GM19395 (cell line): ENCODE measurements at regions not wholly inside any gene's neighbourhood (a gene's known extent, or its start where the extent isn't known, plus 50 kb on each side); places are given as distances from the start of the nearest gene placed in this dataset.
"Not testable (repeated sequence)": the region's sequence is repeated elsewhere in the genome, so short reads cannot be mapped to it uniquely, and the experiment has no call there.

Experiments used
- ATAC-seq: cut with Tn5 transposase; IDR thresholded peaks from one replicate; pipeline ENCODE4 v1.9.1; 2021; ENCODE audit warnings: mild to moderate bottlenecking, moderate library complexity; ENCODE audit not compliant: unreplicated experiment

DNA sequence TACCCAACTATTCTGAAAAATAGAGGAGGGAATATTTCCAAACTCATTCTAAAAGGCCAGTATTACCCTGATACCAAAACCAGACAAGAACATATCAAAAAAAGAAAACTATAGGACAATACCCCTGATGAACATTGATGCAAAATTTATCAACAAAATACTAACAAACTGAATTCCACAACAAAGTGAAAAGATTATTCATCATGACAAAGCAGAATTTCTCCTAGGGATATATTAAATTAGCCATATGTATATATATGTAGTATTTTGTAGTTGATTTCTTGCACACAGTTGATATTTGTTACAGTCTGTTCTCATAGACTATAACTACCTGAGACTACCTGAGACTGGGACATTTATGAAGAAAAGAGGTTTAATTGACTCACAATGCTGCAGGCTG, 495.0 kb upstream of the SPRY2 start:
- no peak for ATAC-seq

DNA sequence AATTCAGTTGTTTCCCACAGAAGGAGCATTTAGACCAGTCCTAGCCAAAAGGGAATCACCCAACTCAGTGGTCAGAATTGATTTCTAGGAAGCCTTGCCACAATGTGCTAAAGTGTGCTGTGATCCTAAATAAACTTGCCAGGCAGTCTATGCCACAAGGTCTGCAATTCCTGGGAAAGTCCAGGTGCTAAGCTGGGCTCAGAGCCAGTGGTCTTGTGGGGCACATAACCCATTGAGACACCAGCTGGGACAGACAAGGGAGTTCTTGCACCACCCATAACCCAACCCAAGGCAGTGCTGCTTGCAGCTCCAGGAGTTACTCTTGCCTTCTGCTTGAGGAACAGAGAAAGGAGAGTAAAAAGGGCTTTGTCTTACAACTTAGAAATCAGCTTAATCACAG, 489.5 kb upstream of the SPRY2 start:
- ATAC-seq = no peak

DNA sequence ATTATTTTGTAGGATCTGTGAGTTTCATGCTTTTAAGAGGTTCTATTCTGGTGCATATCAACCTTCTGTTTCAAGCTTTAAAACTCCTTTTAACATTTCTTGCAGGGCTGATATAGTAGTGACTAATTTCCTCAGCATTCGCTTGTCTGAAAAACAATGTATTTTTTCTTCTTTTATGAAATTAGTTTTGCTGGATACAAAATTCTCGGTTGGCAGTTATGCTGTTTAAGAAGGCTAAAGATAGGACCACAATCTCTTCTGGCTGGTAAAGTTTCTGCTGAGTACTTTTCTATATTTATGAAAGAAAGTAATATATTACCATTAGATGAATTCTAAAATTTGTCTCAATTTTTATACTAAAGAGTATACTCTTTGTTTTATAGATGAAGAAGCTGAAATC, 487.8 kb upstream of the SPRY2 start:
- ATAC-seq = no peak

DNA sequence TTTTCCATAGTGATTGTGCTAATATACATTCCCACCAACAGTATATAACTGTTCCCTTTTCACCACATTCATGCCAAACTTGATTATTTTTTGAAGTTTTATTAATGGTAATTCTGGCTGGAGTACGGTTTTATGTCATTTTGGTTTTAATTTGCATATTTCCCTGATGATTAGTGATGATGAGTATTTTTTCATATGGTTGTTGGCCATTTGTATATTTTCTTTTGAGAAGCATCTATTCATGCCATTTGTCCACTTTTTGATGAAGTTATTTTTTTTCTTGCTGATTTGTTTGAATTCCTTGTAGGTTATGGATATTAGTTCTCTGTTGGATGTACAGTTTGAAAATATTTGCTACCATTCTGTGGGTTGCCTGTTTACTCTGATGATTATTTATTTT, 484.4 kb upstream of the SPRY2 start:
- ATAC-seq = no peak

DNA sequence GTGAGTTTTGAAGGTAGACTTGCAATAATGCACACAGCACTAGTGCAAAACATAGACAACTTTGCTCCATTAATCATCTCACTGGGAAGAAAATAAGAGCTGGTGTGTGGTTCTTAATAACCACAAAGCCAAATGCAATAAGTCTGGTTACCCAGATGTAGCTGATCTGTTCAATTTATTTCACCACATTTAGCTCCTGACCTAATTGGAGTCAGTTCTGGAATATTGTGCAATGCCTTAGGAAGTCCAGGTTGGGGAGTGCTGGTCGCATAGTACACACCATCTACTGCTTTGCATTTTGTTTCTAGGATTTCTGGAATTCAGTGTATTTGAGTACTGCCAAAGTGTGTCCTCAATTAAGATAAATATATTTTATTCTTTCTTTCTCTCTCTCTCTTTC, 483.3 kb upstream of the SPRY2 start:
- ATAC-seq = no peak

DNA sequence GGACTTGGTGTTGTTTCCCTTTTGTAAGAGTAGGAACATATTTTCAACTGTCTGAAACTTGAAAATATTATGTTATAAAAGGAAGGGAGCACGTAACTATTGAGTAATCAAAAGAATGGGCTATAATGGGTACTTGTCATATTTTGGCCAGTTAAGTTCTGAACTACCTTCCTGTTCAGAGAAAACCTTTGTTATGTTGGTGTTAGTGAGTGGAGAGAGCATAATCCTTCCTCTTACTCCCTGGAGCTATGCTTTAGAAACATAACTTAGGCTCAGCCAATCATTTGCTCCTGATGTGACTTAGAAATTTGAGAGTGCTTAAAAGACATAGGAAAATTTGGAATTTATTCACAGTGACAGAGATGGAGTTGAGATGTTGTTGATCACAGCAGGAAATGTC, 482.5 kb upstream of the SPRY2 start:
- ATAC-seq = no peak

DNA sequence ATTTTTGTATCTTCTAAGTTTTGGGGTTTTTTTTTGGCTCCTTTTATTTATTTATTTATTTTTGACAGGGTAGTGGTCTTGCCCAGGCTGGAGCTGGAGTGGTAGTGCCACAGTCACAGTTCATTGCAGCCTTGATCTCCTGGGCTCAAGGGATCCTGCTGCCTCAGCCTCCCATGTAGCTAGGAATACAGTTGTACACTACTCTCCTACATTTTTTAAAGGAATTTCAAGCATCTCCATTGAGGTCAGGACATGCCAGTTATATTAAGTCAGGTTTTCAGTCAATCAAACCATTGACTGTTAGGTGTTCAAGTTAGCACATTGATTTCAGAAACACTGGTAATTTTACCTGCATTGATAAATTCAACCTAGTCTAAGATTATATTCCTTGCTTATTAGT, 480.5 kb upstream of the SPRY2 start:
- ATAC-seq = no peak

DNA sequence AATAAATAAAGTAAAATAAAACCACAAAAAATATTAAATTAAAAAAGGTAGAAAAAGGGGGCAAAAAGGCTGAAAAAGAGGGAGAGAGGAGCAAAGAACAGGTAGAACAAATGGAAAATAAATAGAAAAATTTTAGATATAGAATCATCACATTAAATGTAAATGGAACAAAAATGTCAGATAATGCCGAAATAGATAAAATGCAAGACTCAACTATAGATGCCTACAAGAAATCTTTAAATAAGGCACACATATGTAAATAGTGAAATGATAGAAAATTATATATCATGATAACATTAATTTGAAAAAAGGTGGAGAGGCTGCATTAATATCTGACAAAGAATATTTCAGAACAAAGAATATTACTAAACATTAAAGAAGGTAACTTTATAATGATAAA, 477.1 kb upstream of the SPRY2 start:
- no peak for ATAC-seq

DNA sequence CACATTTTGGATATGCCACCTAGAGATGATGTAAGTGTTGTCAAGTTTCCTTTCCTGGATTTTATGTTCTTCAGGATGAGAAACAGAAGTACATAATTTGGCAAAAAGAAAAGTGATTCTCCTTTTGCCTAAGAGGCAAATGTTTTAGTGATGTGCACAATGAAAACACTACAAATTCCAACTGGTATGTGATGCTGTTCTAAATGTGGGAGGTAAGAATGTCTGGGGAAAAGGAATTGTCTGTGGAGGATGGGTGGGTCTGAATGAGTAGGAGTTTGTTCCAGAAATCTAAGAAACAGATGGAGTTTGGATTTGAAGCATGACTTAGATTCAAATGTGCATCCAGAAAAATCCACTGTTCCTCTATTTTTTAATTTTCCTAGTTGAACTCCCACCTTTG, 473.6 kb upstream of the SPRY2 start:
- ATAC-seq = no peak

DNA sequence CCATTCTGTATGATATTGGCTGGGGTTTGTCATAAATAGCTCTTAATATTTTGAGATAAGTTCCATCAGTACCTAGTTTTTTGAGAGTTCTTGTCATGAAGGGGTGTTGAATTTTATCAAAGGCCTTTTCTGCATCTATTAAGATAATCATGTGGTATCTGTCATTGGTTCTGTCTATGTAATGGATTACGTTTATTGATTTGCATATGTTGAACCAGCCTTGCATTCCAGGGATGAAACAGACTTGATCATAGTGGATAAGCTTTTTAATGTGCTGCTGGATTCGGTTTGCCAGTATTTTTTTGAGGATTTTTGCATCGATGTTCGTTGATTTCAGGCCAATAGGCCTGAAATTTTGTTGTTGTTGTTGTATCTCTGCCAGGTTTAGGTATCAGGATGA, 469.4 kb upstream of the SPRY2 start:
- ATAC-seq = not testable (repeated sequence)

DNA sequence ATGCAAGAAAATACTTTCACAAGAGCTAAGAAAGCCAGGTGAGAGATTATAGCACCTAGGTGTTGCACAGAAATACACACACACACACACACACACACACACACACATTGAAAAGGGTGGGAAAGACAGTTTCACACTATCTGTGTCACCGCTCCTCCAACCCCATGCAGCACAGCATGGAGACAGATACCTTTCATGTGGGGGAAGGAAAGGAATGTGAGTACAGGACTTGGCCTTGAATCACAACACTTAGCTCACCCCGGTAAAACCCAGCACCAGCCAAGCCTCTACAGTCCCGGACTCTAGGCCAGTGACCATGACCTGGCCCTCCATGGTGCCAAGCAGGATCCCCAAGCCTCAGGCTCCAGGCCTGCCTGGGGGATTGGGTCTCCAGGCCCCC, 462.0 kb upstream of the SPRY2 start:
- ATAC-seq = no peak

DNA sequence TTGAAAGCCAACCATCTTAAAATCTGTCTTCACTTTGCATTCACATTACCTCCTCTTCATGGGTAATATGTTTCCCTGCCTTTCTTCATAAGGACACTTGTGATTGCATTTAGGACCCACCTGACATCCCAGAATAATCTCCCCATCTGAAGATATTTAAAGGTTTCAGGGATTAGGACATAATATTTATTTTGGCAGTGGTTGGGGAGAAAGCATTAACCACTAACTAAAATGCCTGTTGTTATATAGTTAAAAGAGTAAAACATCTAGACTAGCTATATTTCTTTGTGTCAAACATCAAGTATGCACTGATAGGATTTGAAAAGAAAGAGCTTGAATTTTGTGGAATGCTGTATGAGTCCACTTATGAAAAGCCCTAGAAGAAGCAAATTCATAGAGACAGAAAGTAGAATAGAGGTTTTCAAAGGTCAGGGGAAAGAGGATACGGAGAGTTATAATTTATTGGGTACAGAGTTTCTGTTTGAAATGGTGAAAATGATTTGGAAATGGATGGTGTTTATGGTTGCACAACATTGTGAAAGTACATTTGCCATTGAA, 457.7 kb upstream of the SPRY2 start:
- ATAC-seq = no peak

DNA sequence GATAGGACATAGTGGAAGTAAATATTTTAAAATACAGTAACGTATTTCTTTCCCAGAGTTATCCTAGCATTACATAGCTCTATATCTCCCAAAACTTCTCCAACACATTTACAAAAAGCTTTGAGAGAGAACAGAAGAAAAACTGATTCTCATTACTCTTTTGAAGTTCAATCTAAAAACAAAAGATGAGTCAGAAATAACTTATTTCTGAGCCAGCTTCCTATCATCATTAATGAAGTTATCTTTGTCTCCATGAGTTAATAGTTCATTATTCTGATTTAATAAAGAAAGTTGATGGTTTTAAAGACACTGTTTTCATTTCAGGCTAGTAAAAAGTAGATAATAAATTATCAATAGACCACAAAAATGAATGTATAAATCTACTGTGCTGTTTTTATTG, 446.7 kb upstream of the SPRY2 start:
- no peak for ATAC-seq

DNA sequence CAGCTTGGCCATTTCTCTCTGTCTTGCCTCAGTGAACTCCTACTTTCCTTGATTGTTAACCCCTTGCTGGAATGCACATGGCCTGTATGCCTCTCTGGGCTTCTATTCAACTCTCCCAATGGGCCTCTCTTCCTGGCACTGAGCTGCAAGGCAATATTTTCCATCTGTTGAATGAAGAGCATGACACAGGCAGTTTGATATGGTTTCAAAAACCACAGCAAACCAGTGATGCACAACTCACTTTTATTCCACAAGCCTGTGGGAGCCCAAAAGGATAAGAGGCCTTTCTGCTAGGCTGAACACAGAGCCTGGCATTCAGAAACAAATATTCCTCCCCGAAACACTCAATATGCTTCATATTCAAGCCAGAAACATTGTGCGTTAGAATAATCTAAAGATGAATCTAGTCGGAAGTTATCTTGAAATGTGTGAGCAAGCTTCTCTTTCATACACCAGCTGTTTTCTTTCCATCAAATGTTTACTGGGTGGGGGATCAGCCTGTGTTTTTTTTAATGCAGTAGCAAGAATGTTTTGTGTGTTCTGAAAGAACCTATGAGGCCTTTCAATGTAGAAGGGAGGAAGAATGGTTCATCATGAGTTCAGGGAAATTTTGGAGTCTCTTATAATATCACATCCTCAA, 443.1 kb upstream of the SPRY2 start:
- ATAC-seq = no peak

DNA sequence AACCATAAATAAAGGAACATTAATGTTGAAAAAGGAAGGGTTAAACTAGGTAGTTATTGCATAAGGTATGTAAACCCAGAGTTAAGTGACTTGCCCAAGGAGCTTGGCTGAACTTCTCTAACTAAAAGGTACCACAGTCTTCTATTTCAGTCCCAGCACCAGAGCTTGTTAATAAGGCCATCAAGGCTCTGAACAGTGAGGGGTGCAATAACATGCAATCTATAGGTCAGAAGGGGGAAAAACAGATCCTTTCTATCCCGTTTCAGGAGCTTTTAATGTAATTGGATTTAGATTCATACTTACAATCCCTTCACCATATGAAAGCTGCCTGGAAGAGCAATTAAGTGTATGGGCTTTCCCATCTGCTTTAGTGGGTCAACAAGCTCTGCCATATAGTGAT, 441.5 kb upstream of the SPRY2 start:
- no peak for ATAC-seq

DNA sequence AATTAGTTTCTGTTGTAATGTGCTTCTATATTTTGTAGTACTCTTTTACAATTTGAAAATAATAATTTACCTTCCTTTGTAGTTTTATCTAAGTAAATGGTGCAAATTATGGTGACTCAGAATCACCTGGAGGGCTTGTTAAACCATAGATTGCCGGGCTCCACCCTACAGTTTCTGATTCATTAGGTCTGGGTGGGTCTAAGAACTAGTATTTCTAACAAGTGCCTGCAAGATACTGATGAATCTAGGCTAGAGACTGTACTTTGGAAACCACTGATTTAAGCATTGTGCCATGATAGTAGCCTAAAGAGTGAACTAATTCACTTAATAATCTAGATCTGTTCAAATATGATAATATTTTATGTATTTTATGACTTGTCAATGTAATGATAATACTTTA, 437.4 kb upstream of the SPRY2 start:
- ATAC-seq = no peak

DNA sequence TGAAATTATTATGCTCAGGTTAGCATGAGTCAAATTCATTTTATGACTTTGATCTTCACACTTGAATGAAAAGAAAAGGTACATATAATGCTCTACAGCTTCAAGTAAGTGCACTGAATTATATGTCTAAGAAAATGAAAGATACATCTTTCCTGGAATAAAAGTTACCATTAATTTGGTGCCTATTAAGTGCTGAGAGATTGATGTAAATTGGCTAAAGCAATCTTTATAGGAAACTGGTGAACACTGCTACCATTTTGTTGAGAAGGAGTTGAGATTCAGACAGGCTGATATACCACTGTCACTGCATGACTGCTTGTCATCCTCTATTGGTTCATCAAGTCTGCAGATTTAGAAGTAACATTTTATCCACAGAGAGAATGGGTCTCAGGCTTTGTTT, 416.8 kb upstream of the SPRY2 start:
- ATAC-seq = no peak

DNA sequence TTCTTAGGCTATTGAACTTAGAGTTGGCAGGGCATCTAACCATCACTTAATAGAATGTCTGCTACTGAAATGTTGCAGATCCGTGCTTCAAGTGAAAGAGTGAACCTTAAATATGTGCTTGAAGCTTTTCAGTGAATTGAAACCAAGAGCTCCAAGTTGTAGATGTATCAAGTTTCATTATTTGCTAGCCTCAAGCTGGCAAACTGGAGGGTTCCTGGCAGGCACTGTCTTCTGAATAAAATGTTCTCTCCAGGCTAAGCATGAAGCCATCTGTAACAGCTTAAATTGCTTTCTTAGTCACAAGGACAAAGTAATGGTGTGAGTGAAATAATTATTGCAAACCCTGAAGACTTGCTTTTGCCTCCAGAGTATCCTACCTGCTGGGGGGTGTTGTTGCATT, 415.0 kb upstream of the SPRY2 start:
- no peak for ATAC-seq

DNA sequence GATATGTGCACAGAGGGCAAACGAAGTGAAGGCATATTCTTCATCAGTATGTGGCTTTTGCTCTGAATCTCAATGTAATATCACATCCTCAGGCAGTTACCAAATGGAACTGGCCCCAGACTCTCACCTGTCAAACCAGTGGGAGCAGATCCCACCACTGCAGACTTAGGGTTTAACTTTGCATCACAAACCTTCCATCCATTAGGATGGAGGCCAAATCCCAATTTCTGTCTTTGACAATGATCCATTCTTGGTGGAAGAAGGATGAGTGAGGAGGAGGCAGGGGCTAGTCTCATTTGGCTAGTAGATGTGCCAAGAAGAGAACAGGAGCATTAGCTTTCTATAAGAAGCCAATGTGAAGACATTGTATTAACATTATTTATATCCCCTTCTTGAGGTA, 413.5 kb upstream of the SPRY2 start:
- ATAC-seq = no peak

DNA sequence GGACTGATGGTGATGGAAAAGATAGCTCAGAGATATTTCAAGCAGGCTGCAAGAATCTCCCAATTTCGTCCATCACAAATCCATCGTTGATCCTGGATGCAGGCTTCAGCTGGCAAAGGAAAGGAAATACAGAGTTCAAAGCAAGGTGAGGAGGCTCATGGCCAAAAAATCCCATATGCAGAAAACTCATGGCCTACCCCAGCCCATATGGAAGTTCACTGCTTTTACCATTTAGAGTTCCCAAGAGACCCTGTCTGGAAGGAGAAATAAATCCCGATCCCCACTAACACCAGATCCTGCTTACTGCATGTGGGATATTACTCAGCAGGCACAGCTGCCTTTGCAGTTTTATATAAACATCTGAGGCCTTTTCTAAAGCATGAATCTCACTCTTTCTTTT, 412.9 kb upstream of the SPRY2 start:
- ATAC-seq = no peak

DNA sequence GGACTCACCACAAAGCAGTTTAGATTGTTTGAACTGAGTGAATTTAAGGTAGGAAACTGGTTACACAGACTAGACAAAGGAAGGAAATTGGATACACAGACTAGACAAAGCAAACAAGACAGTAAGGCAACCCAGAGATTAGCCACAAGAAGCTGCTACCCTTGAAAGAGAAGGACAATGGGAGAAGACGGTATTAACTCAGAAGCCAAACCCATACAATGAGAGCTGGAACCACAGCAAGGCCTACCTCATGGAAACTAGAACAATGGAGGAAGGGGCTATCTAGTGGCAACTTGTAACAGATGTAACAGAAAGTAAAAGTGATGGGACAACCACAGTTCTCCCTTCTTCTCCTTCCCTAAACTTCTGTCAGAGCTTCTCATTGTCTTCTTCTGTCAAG, 410.9 kb upstream of the SPRY2 start:
- ATAC-seq = no peak

DNA sequence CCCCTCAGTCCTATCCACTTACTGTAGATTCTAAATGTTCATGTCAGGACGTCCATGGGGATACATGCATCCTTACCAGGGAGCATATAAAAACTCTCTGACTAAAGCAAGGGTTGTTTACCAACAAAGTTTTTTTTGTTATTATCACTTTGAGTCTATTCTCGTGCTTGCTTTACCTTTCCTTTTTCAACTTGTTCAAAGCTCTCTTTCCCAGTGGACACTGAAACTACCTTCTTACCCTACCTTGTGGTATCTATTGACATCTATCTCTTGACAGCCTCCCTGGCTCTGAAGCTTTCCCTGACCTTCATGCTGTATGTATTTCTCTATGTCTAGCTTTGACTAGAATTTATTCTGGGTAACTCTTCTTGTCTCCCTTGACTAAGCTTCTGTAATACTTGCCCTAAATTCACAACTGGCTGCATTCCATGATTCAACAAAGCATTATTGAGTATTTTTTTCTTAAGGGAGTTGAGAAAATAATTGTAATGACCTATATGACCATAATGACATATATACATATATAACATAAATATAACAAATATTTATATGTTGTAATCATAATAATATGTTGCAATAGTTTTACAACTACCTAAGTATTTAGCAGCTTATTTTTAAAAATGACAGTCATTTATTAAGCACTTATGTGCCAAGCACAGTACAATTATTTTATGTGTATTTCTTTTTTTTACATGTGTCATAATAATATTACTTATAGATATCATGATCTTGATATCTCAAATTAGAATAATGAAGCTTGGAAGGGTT, 403.4 kb upstream of the SPRY2 start:
- no peak for ATAC-seq

DNA sequence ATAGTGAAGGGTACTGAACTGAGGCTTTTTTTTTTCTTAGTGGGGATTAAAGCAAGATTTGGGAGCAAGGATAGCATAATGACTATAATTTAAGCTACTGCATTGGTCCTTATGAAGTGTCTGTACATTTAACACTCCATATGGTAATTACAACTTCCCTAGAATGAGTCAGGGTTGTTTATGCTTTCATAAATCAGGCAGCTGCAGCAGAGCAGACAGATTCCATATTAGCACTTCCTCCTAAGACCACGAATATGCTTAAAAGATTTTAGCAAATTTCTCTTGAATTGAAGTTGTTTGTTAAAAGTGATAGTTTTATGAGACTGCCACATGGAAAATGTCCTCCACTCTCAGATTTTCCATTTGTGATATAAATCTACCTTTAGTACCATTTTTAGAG, 401.1 kb upstream of the SPRY2 start:
- no peak for ATAC-seq
